Parathyroid adenoma (tissue), 2 donors: ENCODE measurements at regions not wholly inside any gene's neighbourhood (a gene's known extent, or its start where the extent isn't known, plus 50 kb on each side); places are given as distances from the start of the nearest gene placed in this dataset.

Experiments used
- H2AFZ ChIP-seq: fragments of 300-600 bp; sonication (generic); one replicate; pipeline ENCODE4 v1.7.0; 2017; ENCODE audit warnings: antibody characterized with exemption, mild to moderate bottlenecking
- H3K27ac ChIP-seq: fragments of 300-600 bp; sonication (generic); one replicate; pipeline ENCODE4 v1.7.0; 2017
- H3K27me3 ChIP-seq: fragments of 300-600 bp; sonication (generic); one replicate; pipeline ENCODE4 v1.7.0; 2017; ENCODE audit warnings: low read length; ENCODE audit not compliant: control insufficient read depth, insufficient read depth
- H3K36me3 ChIP-seq: fragments of 300-600 bp; sonication (generic); one replicate; pipeline ENCODE4 v1.7.0; 2017; ENCODE audit warnings: low read length; ENCODE audit not compliant: control insufficient read depth, insufficient read depth
- H3K4me1 ChIP-seq: fragments of 300-600 bp; sonication (generic); one replicate; pipeline ENCODE4 v1.7.0; 2017; ENCODE audit warnings: control low read depth
- H3K4me2 ChIP-seq: fragments of 300-600 bp; sonication (generic); one replicate; pipeline ENCODE4 v1.7.0; 2017; ENCODE audit warnings: low read length
- H3K4me3 ChIP-seq: fragments of 300-600 bp; sonication (generic); one replicate; pipeline ENCODE4 v1.7.0; 2017; ENCODE audit warnings: low read depth, low read length
- H3K79me2 ChIP-seq: fragments of 300-600 bp; sonication (generic); one replicate; pipeline ENCODE4 v1.7.0; 2017; ENCODE audit warnings: control low read depth
- H3K9ac ChIP-seq: fragments of 300-600 bp; sonication (generic); one replicate; pipeline ENCODE4 v1.7.0; 2017; ENCODE audit warnings: mild to moderate bottlenecking
- H3K9me3 ChIP-seq: fragments of 300-600 bp; sonication (generic); one replicate; pipeline ENCODE4 v1.7.0; 2017; ENCODE audit warnings: low read length; ENCODE audit not compliant: control insufficient read depth
- TF ChIP-seq, protein P1 (sequence below): fragments of 300-600 bp; sonication (generic); IDR thresholded peaks from one replicate; pipeline ENCODE4 v1.7.0; 2017; ENCODE audit warnings: antibody characterized with exemption, mild to moderate bottlenecking
- donor health status: primary hyperparathyroidism.

DNA sequence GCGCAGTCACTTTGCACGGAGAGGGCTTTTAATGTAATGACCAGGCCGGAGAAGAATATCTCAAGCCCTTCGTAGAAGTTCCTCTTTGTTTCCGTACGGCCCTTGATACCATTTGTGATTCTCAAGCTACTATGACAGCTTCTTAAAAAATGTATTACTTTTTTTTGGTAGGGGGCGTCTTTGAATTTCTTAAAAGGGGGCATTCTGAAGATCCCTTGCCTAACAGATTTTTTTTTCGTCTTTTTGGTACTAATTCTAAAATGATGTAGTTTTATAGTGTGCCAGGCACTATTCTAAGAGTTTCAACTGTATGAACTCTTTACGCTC lies 614.0 kb downstream of the MCTP2 start:
- peak overlapping the region; percentile 13 for H3K27ac ChIP-seq

DNA sequence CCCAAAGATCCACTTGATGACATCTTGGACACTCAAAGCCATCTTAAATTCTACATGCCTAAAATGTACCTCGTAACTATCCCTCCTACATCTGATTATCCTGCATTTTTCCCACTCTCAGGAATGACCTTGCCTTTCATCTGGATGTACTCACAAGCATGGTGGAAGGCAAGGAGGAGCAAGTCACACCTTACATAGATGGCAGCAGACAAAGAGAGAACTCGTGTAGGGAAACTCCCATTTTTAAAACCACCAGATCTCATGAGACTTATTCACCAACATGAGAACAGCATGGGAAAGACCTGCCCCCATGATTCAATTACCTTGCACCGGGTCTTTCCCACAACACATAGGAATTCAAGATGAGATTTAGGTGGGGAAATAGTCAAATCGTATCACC lies 616.0 kb downstream of the MCTP2 start:
- TF ChIP-seq, protein P1, sequence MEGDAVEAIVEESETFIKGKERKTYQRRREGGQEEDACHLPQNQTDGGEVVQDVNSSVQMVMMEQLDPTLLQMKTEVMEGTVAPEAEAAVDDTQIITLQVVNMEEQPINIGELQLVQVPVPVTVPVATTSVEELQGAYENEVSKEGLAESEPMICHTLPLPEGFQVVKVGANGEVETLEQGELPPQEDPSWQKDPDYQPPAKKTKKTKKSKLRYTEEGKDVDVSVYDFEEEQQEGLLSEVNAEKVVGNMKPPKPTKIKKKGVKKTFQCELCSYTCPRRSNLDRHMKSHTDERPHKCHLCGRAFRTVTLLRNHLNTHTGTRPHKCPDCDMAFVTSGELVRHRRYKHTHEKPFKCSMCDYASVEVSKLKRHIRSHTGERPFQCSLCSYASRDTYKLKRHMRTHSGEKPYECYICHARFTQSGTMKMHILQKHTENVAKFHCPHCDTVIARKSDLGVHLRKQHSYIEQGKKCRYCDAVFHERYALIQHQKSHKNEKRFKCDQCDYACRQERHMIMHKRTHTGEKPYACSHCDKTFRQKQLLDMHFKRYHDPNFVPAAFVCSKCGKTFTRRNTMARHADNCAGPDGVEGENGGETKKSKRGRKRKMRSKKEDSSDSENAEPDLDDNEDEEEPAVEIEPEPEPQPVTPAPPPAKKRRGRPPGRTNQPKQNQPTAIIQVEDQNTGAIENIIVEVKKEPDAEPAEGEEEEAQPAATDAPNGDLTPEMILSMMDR: no peak
- Histone ChIP-seq H3K9ac (no peak overlapping the region), H2AFZ (no peak overlapping the region), H3K27me3 (no peaks in the 10 kb centered on the region), H3K4me2 (no peak overlapping the region), H3K79me2 (no peaks in the 10 kb centered on the region), H3K36me3 (no peaks in the 10 kb centered on the region), H3K4me3 (no peak overlapping the region), H3K4me1 (no peaks in the 10 kb centered on the region), H3K27ac (no peak overlapping the region), H3K9me3 (no peaks in the 10 kb centered on the region)

More for the DNA sequence above, 614.0 kb downstream of the MCTP2 start:
- no peaks in the 10 kb centered on the region for H3K9me3 ChIP-seq
- TF ChIP-seq, protein P1: no peak
- peak overlapping the region; percentile 43 for H3K4me3 ChIP-seq
- no peaks in the 10 kb centered on the region for H3K4me1 ChIP-seq
- no peaks in the 10 kb centered on the region for H3K27me3 ChIP-seq
- H3K4me2 ChIP-seq: peak overlapping the region; percentile 67
- H2AFZ ChIP-seq: no peak overlapping the region
- no peaks in the 10 kb centered on the region for H3K79me2 ChIP-seq
- H3K36me3 ChIP-seq: no peaks in the 10 kb centered on the region
- no peak overlapping the region for H3K9ac ChIP-seq

DNA sequence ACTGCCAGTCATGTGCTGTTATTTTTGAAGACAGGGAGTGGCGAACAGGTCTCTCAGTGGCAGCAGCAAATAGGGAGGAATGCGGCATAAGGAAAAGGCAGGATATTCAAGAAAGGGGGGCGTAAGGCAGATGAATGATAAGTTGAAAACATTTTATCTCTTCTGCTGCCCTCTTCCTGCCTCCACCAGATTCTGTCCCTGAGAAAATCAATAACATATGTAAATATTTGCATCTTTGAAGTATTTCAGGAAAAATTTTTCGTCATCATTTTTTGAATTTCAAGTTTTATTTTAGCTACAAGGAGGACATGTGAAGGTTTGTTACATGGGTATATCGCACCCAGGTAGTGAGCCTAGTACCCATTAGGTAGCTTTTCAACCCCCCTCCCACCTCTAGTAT lies 616.7 kb downstream of the MCTP2 start:
- H3K9ac ChIP-seq: no peak overlapping the region
- no peaks in the 10 kb centered on the region for H3K9me3 ChIP-seq
- no peak overlapping the region for H2AFZ ChIP-seq
- no peak overlapping the region for H3K4me3 ChIP-seq
- no peak overlapping the region for H3K4me2 ChIP-seq
- H3K4me1 ChIP-seq: no peaks in the 10 kb centered on the region
- no peak overlapping the region for H3K27ac ChIP-seq
- H3K79me2 ChIP-seq: no peaks in the 10 kb centered on the region
- TF ChIP-seq, protein P1: no peak
- H3K27me3 ChIP-seq: no peaks in the 10 kb centered on the region
- no peaks in the 10 kb centered on the region for H3K36me3 ChIP-seq

DNA sequence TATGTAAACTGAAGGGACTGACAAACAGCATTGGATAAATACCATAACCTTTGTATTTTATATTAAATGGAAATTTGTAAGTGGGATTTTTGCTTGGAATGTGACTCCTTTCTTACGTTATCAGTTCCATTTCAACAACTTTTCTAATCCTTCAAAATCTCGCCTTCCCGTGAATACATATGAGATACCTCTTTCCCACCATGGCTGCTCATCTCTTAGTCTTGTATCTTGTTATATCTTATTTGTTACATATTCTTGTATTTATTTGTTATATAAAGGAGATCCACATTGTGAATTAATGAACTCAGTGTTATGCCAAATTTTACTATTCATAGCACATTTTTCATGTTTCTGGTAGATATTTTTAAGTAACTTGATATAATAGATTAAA lies 623.7 kb downstream of the MCTP2 start:
- TF ChIP-seq, protein P1: no peak
- Histone ChIP-seq H3K4me1 (no peaks in the 10 kb centered on the region), H3K27ac (no peak overlapping the region), H3K79me2 (no peaks in the 10 kb centered on the region), H3K4me3 (no peak overlapping the region), H3K36me3 (no peaks in the 10 kb centered on the region), H3K4me2 (no peak overlapping the region), H2AFZ (no peak overlapping the region), H3K27me3 (no peaks in the 10 kb centered on the region), H3K9ac (no peak overlapping the region), H3K9me3 (no peaks in the 10 kb centered on the region)

DNA sequence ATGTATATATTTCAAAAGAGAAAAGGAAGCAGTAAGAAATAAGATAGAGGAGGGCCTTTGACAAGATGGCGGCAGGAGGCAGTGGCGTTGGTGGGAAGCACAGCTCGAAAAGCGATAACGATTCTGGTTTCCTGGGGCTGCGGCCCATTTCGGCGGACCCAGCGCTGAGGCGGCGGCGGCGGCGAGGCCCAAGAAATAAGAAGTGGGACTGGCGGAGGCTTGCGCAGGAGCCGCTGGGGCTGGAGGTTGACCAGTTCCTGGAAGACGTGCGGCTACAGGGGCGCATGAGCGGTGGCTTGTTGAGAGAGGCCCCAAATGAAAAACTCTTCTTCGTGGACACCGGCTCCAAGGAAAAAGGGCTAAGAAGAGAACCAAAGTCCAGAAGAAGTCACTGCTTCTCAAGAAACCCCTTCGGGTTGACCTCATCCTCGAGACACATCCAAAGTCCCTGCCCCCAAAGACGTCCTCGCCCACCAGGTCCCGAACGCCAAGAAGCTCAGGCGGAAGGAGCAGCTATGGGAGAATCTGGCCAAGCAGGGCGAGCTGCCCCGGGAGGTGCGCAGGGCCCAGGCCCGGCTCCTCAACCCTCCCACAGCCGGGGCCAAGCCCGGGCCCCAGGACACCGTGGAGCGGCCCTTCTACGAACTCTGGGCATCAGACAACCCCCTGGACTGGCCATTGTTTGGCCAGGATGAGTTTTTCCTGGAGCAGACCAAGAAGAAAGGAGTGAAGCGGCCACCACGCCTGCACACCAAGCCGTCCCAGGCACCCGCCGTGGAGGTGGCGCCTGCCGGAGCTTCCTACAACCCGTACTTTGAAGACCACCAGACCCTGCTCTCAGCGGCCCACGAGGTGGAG lies 624.3 kb downstream of the MCTP2 start:
- Histone ChIP-seq H3K4me1 (no peaks in the 10 kb centered on the region), H3K27me3 (no peaks in the 10 kb centered on the region), H3K4me2 (no peak overlapping the region), H2AFZ (no peak overlapping the region), H3K36me3 (no peaks in the 10 kb centered on the region), H3K79me2 (no peaks in the 10 kb centered on the region), H3K9ac (no peak overlapping the region), H3K27ac (no peak overlapping the region), H3K4me3 (no peak overlapping the region), H3K9me3 (no peaks in the 10 kb centered on the region)
- TF ChIP-seq, protein P1: no peak
